ENCODE measurements at regions not wholly inside any gene's neighbourhood (a gene's known extent, or its start where the extent isn't known, plus 50 kb on each side); places are given as distances from the start of the nearest gene placed in this dataset.

- peaks cover 41% of the 10 kb centered on the region for H3K9me3 Mint-ChIP-seq
Measured at GRCh38 chrX:120742946-120743665, 113.3 kb upstream of the C1GALT1C1 start.

GRCh38 chrX:120741452-120741851 lies 111.6 kb upstream of the C1GALT1C1 start:
- Mint-ChIP-seq H3K27ac (no peak overlapping the region), H3K36me3 (ENCODE audit: low read depth) (no peaks in the 10 kb centered on the region), H3K4me1 (no peaks in the 10 kb centered on the region), H3K4me3 (no peak overlapping the region), H3K9me3 (peaks cover 45% of the 10 kb centered on the region), H3K27me3 (ENCODE audit: insufficient read depth) (peaks cover 10% of the 10 kb centered on the region)
- Histone ChIP-seq H3K9me3 (ENCODE audit: control insufficient read depth, low read length) (no peaks in the 10 kb centered on the region), H3K36me3 (ENCODE audit: control insufficient read depth, insufficient read depth, low read length) (no peaks in the 10 kb centered on the region), H3K27ac (ENCODE audit: low read depth, low read length) (no peak overlapping the region), H3K27me3 (ENCODE audit: control insufficient read depth, insufficient read depth, low read length, poor library complexity, severe bottlenecking) (no peaks in the 10 kb centered on the region), H3K4me1 (ENCODE audit: control insufficient read depth, insufficient read depth, low read length) (no peaks in the 10 kb centered on the region), H3K9ac (ENCODE audit: extremely low read depth, low read length, poor library complexity, severe bottlenecking) (no peak overlapping the region), H3K4me3 (ENCODE audit: low read length) (no peak overlapping the region)
- DNase-seq: no peak
- TF ChIP-seq CTCF (conservative IDR thresholded peaks at IDR 0.05): no peak
- 92% methylated on average over 2 of the region's 3 CpGs; no CpG with 5 or more reads in 1 of the 2 experiments for WGBS, 2 experiments (ENCODE audit: insufficient coverage in 1 of 2, insufficient read length in 1 of 2)

More at GRCh38 chrX:120742946-120743665, 113.3 kb upstream of the C1GALT1C1 start:
- TF ChIP-seq CTCF (conservative IDR thresholded peaks at IDR 0.05): no peak
- no peak for DNase-seq
- no peaks in the 10 kb centered on the region for H3K36me3 Mint-ChIP-seq (ENCODE audit: low read depth)
- no peaks in the 10 kb centered on the region for H3K4me1 ChIP-seq (ENCODE audit: control insufficient read depth, insufficient read depth, low read length)
- H3K36me3 ChIP-seq (ENCODE audit: control insufficient read depth, insufficient read depth, low read length): no peaks in the 10 kb centered on the region
- H3K4me3 ChIP-seq (ENCODE audit: low read length): no peak overlapping the region
- no peaks in the 10 kb centered on the region for H3K4me1 Mint-ChIP-seq
- no peak overlapping the region for H3K27ac ChIP-seq (ENCODE audit: low read depth, low read length)
- no peaks in the 10 kb centered on the region for H3K9me3 ChIP-seq (ENCODE audit: control insufficient read depth, low read length)
- H3K9ac ChIP-seq (ENCODE audit: extremely low read depth, low read length, poor library complexity, severe bottlenecking): no peak overlapping the region
- no peaks in the 10 kb centered on the region for H3K27me3 ChIP-seq (ENCODE audit: control insufficient read depth, insufficient read depth, low read length, poor library complexity, severe bottlenecking)
- WGBS, 2 experiments (ENCODE audit: insufficient coverage in 1 of 2, insufficient read length in 1 of 2): 67 to 82% methylated on average over 1 to 5 of the region's 5 CpGs
- H3K27me3 Mint-ChIP-seq (ENCODE audit: insufficient read depth): peaks cover 10% of the 10 kb centered on the region
- H3K4me3 Mint-ChIP-seq: no peak overlapping the region
- no peak overlapping the region for H3K27ac Mint-ChIP-seq

- no peaks in the 10 kb centered on the region for H3K9me3 ChIP-seq (ENCODE audit: control insufficient read depth, low read length)
- no peak for DNase-seq
- no peak overlapping the region for H3K27ac ChIP-seq (ENCODE audit: low read depth, low read length)
- H3K4me3 ChIP-seq (ENCODE audit: low read length): no peak overlapping the region
- Mint-ChIP-seq H3K4me3 (no peak overlapping the region), H3K9me3 (peaks cover 41% of the 10 kb centered on the region), H3K27ac (no peak overlapping the region), H3K4me1 (no peaks in the 10 kb centered on the region), H3K27me3 (ENCODE audit: insufficient read depth) (peaks cover 9% of the 10 kb centered on the region), H3K36me3 (ENCODE audit: low read depth) (no peaks in the 10 kb centered on the region)
- no peak overlapping the region for H3K9ac ChIP-seq (ENCODE audit: extremely low read depth, low read length, poor library complexity, severe bottlenecking)
- no peak for TF ChIP-seq CTCF (conservative IDR thresholded peaks at IDR 0.05)
- no peaks in the 10 kb centered on the region for H3K27me3 ChIP-seq (ENCODE audit: control insufficient read depth, insufficient read depth, low read length, poor library complexity, severe bottlenecking)
- no peaks in the 10 kb centered on the region for H3K36me3 ChIP-seq (ENCODE audit: control insufficient read depth, insufficient read depth, low read length)
- WGBS, 2 experiments (ENCODE audit: insufficient coverage in 1 of 2, insufficient read length in 1 of 2): 88% methylated on average over 2 of the region's 2 CpGs; no CpG with 5 or more reads in 1 of the 2 experiments
- no peaks in the 10 kb centered on the region for H3K4me1 ChIP-seq (ENCODE audit: control insufficient read depth, insufficient read depth, low read length)
Measured at GRCh38 chrX:120740072-120740471, 110.2 kb upstream of the C1GALT1C1 start.

Measured in endodermal cell (in vitro differentiated cells).